ENCODE measurements at regions not wholly inside any gene's neighbourhood (a gene's known extent, or its start where the extent isn't known, plus 50 kb on each side); places are given as distances from the start of the nearest gene placed in this dataset.

GRCh38 chrX:46340696-46341095, 204.5 kb downstream of the ZNF674 start:
- no peak for TF ChIP-seq CTCF (IDR thresholded peaks at IDR 0.05)
- no peaks in the 10 kb centered on the region for H3K36me3 Mint-ChIP-seq (ENCODE audit: low read depth)
- H3K4me3 Mint-ChIP-seq: no peak overlapping the region
- no peaks in the 10 kb centered on the region for H3K27me3 Mint-ChIP-seq
- no peak for DNase-seq
- no peak overlapping the region for H3K27ac Mint-ChIP-seq
- ATAC-seq: no peak
- ChIA-PET CTCF (no interaction called here), POLR2A (no interaction called here)
- H3K9me3 Mint-ChIP-seq: no peaks in the 10 kb centered on the region
- intact Hi-C loops (cut with micrococcal nuclease): no loop called here
- H3K4me1 Mint-ChIP-seq (ENCODE audit: low read depth): no peaks in the 10 kb centered on the region

DNA sequence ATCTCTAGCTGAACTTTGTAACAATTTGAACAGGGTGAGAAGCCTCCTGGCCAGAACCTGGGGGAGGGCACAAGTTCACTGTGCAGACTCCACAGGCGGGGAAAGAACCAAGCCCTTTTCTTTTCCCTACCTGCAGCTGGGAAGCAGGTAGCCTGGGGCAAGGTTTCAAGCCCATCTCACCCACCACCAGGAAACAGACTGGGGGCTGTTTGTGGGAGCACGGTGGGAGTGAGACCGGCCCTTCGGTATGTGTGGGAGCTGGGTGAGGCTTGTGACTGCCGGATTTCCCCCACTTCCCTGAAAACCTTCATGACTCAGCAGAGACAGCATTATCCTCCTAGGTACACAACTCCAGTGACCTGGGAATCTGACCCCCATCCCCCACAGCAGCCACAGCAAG, 211.7 kb downstream of the ZNF674 start:
- CTCF ChIA-PET: no interaction called here
- no peak overlapping the region for H3K4me3 Mint-ChIP-seq
- H3K27ac Mint-ChIP-seq: no peak overlapping the region

GRCh38 chrX:46330981-46331380, 214.2 kb downstream of the ZNF674 start:
- POLR2A ChIA-PET: no interaction called here
- H3K27me3 Mint-ChIP-seq: no peaks in the 10 kb centered on the region
- DNase-seq (no peak), ATAC-seq (no peak)
- H3K4me3 Mint-ChIP-seq: no peak overlapping the region
- CTCF ChIA-PET: no interaction called here
- intact Hi-C loops (cut with micrococcal nuclease): no loop called here
- no peak overlapping the region for H3K27ac Mint-ChIP-seq
- H3K4me1 Mint-ChIP-seq (ENCODE audit: low read depth): peaks cover 17% of the 10 kb centered on the region
- no peaks in the 10 kb centered on the region for H3K36me3 Mint-ChIP-seq (ENCODE audit: low read depth)
- no peaks in the 10 kb centered on the region for H3K9me3 Mint-ChIP-seq
- no peak for TF ChIP-seq CTCF (IDR thresholded peaks at IDR 0.05)

More for the DNA sequence above, 211.7 kb downstream of the ZNF674 start:
- no peaks in the 10 kb centered on the region for H3K27me3 Mint-ChIP-seq
- ATAC-seq (no peak), DNase-seq (no peak)
- no peaks in the 10 kb centered on the region for H3K9me3 Mint-ChIP-seq
- TF ChIP-seq CTCF (IDR thresholded peaks at IDR 0.05): no peak
- POLR2A ChIA-PET: interaction anchor here (0.6 kb wide), 1 partner anchor 422 kb away, joined by 3 read pairs; no protein-coding TSS in a partner anchor
- no peaks in the 10 kb centered on the region for H3K36me3 Mint-ChIP-seq (ENCODE audit: low read depth)
- intact Hi-C loops (cut with micrococcal nuclease): no loop called here
- H3K4me1 Mint-ChIP-seq (ENCODE audit: low read depth): peaks cover 7% of the 10 kb centered on the region

DNA sequence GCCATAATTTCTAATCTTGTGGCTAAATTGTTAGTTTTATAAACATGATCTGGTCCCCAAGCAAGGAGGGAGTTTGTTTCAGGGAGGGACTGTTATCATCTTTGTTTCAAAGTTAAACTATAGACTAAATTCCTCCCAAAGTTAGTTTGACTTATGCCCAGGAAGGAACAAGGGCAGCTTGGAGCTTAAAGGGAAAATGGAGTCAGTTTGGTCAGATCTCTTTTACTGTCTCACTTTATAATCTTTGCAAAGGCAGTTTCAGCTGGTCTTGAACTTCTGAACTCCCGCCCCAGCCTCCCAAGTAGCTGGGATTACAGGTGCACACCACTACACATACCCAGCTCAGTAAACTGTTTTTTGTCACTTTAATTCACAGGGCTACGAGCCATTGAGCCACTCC, 214.7 kb downstream of the ZNF674 start:
- intact Hi-C loops (cut with micrococcal nuclease): no loop called here
- Mint-ChIP-seq H3K27ac (no peak overlapping the region), H3K27me3 (no peaks in the 10 kb centered on the region), H3K4me3 (no peak overlapping the region), H3K36me3 (ENCODE audit: low read depth) (no peaks in the 10 kb centered on the region), H3K9me3 (no peaks in the 10 kb centered on the region), H3K4me1 (ENCODE audit: low read depth) (peaks cover 20% of the 10 kb centered on the region)
- no peak for ATAC-seq
- no peak for TF ChIP-seq CTCF (IDR thresholded peaks at IDR 0.05)
- POLR2A ChIA-PET: no interaction called here
- CTCF ChIA-PET: no interaction called here
- no peak for DNase-seq

DNA sequence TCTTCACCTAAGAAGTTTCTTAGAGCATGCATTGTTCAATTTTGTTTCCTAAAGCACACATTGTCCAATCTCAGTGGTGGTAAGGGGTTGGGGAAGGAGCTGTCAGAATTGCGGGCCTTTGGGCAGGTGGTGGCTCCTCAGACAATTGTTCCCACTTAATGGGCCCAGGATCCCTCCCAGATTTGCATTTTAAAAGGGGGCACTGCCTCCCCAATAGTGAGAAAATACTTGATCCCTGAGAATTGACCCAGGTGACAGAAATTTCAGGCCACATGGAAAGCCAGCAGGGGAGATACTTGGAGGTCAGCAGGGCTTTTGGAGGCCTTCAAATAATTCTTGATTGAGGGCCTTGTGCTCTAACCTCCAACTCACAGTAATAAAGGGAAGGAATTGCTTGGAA, 217.1 kb downstream of the ZNF674 start:
- Mint-ChIP-seq H3K27me3 (no peaks in the 10 kb centered on the region), H3K9me3 (no peaks in the 10 kb centered on the region), H3K4me1 (ENCODE audit: low read depth) (peaks cover 33% of the 10 kb centered on the region), H3K36me3 (ENCODE audit: low read depth) (no peaks in the 10 kb centered on the region), H3K4me3 (no peak overlapping the region), H3K27ac (no peak overlapping the region)
- ChIA-PET POLR2A (no interaction called here), CTCF (interaction anchor here (0.7 kb wide), 1 partner anchor 438 kb away, joined by 3 read pairs; no protein-coding TSS in a partner anchor)
- intact Hi-C loops (cut with micrococcal nuclease): no loop called here
- ATAC-seq: no peak
- TF ChIP-seq CTCF (IDR thresholded peaks at IDR 0.05): no peak
- no peak for DNase-seq
